ENCODE measurements at regions not wholly inside any gene's neighbourhood (a gene's known extent, or its start where the extent isn't known, plus 50 kb on each side); places are given as distances from the start of the nearest gene placed in this dataset.

- no peak for DNase-seq (ENCODE audit: low read depth)
- H3K4me3 ChIP-seq (ENCODE audit: low read depth, low read length), result no peak overlapping the region
- no peak for TF ChIP-seq MYC (IDR thresholded peaks at IDR 0.05; ENCODE audit: low read depth, low read length)
- no peak for TF ChIP-seq POLR2A (IDR thresholded peaks at IDR 0.05; ENCODE audit: extremely low read depth, insufficient read length)
- TF ChIP-seq CTCF (IDR thresholded peaks at IDR 0.05; ENCODE audit: low read depth, low read length), result no peak
- TF ChIP-seq, protein P1, sequence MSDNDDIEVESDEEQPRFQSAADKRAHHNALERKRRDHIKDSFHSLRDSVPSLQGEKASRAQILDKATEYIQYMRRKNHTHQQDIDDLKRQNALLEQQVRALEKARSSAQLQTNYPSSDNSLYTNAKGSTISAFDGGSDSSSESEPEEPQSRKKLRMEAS (IDR thresholded peaks at IDR 0.05; ENCODE audit: low read depth, low read length), result no peak
These were observed 80.6 kb upstream of the CPNE8 start for GRCh38 chr12:38985961-38986360.

DNA sequence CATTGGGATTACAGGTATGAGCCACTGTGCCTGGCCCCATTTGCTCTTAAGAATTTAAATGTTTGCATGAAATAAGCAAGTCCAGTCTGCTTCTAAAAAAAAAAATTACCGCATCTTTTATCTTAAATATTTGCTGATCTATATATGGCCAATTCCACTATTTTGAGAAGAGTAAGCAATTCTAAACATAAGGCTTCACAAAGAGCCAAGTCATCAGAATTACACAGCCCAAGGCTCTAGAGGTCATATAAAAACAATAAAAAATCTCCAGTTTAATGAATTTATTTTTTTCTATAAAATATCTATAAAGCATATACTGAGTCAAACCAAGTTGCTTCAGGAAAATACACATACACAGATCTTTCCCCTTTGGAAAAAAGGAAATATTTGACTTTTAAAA, 79.0 kb upstream of the CPNE8 start:
- DNase-seq (ENCODE audit: low read depth), result no peak
- TF ChIP-seq, protein P1 (IDR thresholded peaks at IDR 0.05; ENCODE audit: low read depth, low read length), result no peak
- TF ChIP-seq POLR2A (IDR thresholded peaks at IDR 0.05; ENCODE audit: extremely low read depth, insufficient read length) (no peak), CTCF (IDR thresholded peaks at IDR 0.05; ENCODE audit: low read depth, low read length) (no peak), MYC (IDR thresholded peaks at IDR 0.05; ENCODE audit: low read depth, low read length) (no peak)

GRCh38 chr12:38983117-38983571, 77.8 kb upstream of the CPNE8 start:
- H3K4me3 ChIP-seq (ENCODE audit: low read depth, low read length), result no peak overlapping the region
- TF ChIP-seq CTCF (IDR thresholded peaks at IDR 0.05; ENCODE audit: low read depth, low read length), result no peak
- no peak for TF ChIP-seq MYC (IDR thresholded peaks at IDR 0.05; ENCODE audit: low read depth, low read length)
- no peak for TF ChIP-seq POLR2A (IDR thresholded peaks at IDR 0.05; ENCODE audit: extremely low read depth, insufficient read length)
- TF ChIP-seq, protein P1 (IDR thresholded peaks at IDR 0.05; ENCODE audit: low read depth, low read length), result no peak

More for the DNA sequence above, 79.0 kb upstream of the CPNE8 start:
- H3K4me3 ChIP-seq (ENCODE audit: low read depth, low read length), result no peak overlapping the region

GRCh38 chr12:38977132-38977531, 71.7 kb upstream of the CPNE8 start:
- TF ChIP-seq MYC (IDR thresholded peaks at IDR 0.05; ENCODE audit: low read depth, low read length), result no peak
- TF ChIP-seq, protein P1 (IDR thresholded peaks at IDR 0.05; ENCODE audit: low read depth, low read length), result no peak
- no peak for DNase-seq (ENCODE audit: low read depth)

More at GRCh38 chr12:38983117-38983571, 77.8 kb upstream of the CPNE8 start:
- DNase-seq (ENCODE audit: low read depth), result peak; percentile 1

GRCh38 chr12:38969706-38970105, 64.3 kb upstream of the CPNE8 start:
- no peak overlapping the region for H3K4me3 ChIP-seq (ENCODE audit: low read depth, low read length)
- TF ChIP-seq CTCF (IDR thresholded peaks at IDR 0.05; ENCODE audit: low read depth, low read length), result no peak
- TF ChIP-seq, protein P1 (IDR thresholded peaks at IDR 0.05; ENCODE audit: low read depth, low read length), result no peak
- no peak for DNase-seq (ENCODE audit: low read depth)

More at GRCh38 chr12:38977132-38977531, 71.7 kb upstream of the CPNE8 start:
- H3K4me3 ChIP-seq (ENCODE audit: low read depth, low read length), result no peak overlapping the region

DNA sequence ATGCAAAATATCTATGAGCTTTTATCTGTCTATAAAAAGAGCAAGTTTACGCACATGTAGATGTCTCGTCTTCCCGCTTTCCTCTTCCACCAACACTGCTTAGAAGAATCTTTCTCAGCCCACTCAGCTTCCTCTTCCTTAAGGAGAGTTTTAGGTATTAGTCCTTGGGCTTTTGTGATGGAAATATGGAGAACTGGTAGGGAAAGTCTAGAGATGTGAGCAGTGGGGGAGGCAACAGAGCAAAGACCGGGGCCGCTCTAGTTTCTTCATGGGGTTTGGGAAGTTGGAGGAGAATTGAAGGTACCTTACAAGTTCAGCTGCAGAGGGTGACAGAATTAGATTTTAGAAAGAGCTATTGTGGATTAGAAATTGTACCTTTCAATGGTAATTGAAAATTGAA, 56.3 kb upstream of the CPNE8 start:
- TF ChIP-seq, protein P1 (IDR thresholded peaks at IDR 0.05; ENCODE audit: low read depth, low read length), result no peak
- TF ChIP-seq MYC (IDR thresholded peaks at IDR 0.05; ENCODE audit: low read depth, low read length) (no peak), POLR2A (IDR thresholded peaks at IDR 0.05; ENCODE audit: extremely low read depth, insufficient read length) (no peak), CTCF (IDR thresholded peaks at IDR 0.05; ENCODE audit: low read depth, low read length) (no peak)
- no peak overlapping the region for H3K4me3 ChIP-seq (ENCODE audit: low read depth, low read length)
- DNase-seq (ENCODE audit: low read depth), result no peak

All from NB4 (cell line).